ENCODE measurements at regions not wholly inside any gene's neighbourhood (a gene's known extent, or its start where the extent isn't known, plus 50 kb on each side); places are given as distances from the start of the nearest gene placed in this dataset.

DNA sequence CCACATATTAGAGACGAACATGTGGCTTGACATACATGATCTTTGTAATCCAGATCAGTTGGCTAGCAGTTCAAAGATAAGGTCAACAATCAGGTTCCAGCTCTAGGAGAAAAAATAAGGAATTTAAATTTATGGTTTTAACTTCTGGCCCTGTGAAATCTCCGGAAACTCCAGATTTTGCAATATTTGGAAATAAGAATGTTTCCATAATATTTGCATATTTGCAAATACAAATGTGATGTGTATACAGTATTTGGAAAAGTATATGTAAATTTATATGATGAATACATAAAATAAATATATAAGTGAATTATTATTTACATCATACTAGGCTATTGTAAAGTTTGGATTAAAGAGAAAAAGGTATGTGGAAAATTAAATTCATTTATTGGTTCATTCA, 97.1 kb downstream of the KCNJ2 start:
- ChIA-PET CTCF (interaction anchor here (1.5 kb wide), 1 partner anchor 12 kb away, joined by 3 read pairs; no protein-coding TSS in a partner anchor), POLR2A (no interaction called here)
- no peaks in the 10 kb centered on the region for H3K4me1 ChIP-seq
- H3K27ac ChIP-seq: no peak overlapping the region
- FAIRE-seq (peak; percentile 68), ATAC-seq (no peak), DNase-seq (ENCODE audit: low read depth in 1 of 2, low spot score in 1 of 2) (no peak)
- no peak for TF ChIP-seq BHLHE40 (IDR thresholded peaks at IDR 0.05; ENCODE audit: low read depth, low read length)
- TF ChIP-seq ZFP36 (IDR thresholded peaks at IDR 0.05; ENCODE audit: borderline replicate concordance, partially characterized antibody): no peak
- no peak for TF ChIP-seq NPAS2 (CRISPR knock-in tag; IDR thresholded peaks at IDR 0.05; ENCODE audit: borderline replicate concordance)
- no peak for TF ChIP-seq ZSCAN20 (CRISPR knock-in tag; IDR thresholded peaks at IDR 0.05)
- TF ChIP-seq, protein P1, sequence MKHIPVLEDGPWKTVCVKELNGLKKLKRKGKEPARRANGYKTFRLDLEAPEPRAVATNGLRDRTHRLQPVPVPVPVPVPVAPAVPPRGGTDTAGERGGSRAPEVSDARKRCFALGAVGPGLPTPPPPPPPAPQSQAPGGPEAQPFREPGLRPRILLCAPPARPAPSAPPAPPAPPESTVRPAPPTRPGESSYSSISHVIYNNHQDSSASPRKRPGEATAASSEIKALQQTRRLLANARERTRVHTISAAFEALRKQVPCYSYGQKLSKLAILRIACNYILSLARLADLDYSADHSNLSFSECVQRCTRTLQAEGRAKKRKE (CRISPR knock-in tag; IDR thresholded peaks at IDR 0.05; ENCODE audit: low read depth): no peak
- H3K9me3 ChIP-seq: no peaks in the 10 kb centered on the region
- WGBS (ENCODE audit: missing lambda C conversion rate): 53% methylated on average over 2 of the region's 2 CpGs
- H3K4me2 ChIP-seq: no peak overlapping the region
- H3K4me3 ChIP-seq: no peak overlapping the region

DNA sequence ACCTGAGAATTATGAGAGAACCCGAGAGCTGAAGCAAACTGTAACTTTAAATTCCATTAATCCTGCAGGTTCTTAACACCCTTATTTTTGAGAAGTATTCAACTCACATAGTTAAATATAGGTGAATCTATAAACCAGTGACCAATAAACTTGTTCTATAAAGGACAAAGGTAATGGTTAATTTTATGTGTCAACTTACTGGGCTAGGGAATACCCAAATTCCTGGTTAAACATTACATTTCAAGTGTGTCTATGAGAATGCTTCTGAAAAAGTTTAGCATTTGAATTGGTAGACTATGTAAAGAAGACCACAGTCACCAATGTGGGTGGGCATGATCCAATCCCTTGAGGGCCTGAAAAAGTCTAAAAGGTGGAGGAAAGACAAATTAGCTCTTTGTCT, 99.1 kb downstream of the KCNJ2 start:
- no peak overlapping the region for H3K27ac ChIP-seq
- ChIA-PET CTCF (interaction anchor here (0.6 to 1.5 kb wide), 4 partner anchors 10 to 72 kb away, joined by 3 to 5 read pairs (median 4); no protein-coding TSS in a partner anchor), POLR2A (no interaction called here)
- TF ChIP-seq KDM1A (IDR thresholded peaks at IDR 0.05; ENCODE audit: low read depth) (no peak), NR3C1 (IDR thresholded peaks at IDR 0.05) (no peak), FOXS1 (CRISPR knock-in tag; IDR thresholded peaks at IDR 0.05) (no peak), FOSL2 (IDR thresholded peaks at IDR 0.05) (no peak), FOSL2 (CRISPR knock-in tag; IDR thresholded peaks at IDR 0.05) (no peak), SREBF2 (IDR thresholded peaks at IDR 0.05) (no peak), TP53 (CRISPR knock-in tag; IDR thresholded peaks at IDR 0.05) (no peak), ZSCAN20 (CRISPR knock-in tag; IDR thresholded peaks at IDR 0.05) (no peak), MYC (IDR thresholded peaks at IDR 0.05; ENCODE audit: borderline replicate concordance, low read length) (no peak)
- TF ChIP-seq, protein P2, sequence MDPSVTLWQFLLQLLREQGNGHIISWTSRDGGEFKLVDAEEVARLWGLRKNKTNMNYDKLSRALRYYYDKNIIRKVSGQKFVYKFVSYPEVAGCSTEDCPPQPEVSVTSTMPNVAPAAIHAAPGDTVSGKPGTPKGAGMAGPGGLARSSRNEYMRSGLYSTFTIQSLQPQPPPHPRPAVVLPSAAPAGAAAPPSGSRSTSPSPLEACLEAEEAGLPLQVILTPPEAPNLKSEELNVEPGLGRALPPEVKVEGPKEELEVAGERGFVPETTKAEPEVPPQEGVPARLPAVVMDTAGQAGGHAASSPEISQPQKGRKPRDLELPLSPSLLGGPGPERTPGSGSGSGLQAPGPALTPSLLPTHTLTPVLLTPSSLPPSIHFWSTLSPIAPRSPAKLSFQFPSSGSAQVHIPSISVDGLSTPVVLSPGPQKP (IDR thresholded peaks at IDR 0.05; ENCODE audit: low read depth, low read length): no peak
- TF ChIP-seq, protein P3, sequence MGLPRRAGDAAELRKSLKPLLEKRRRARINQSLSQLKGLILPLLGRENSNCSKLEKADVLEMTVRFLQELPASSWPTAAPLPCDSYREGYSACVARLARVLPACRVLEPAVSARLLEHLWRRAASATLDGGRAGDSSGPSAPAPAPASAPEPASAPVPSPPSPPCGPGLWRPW (IDR thresholded peaks at IDR 0.05): no peak
- no peaks in the 10 kb centered on the region for H3K4me1 ChIP-seq
- 50% methylated on average over 1 of the region's 1 CpG for WGBS (ENCODE audit: missing lambda C conversion rate)
- no peak overlapping the region for H3K4me3 ChIP-seq
- ATAC-seq (no peak), DNase-seq (ENCODE audit: low read depth in 1 of 2, low spot score in 1 of 2) (no peak), FAIRE-seq (peak; percentile 67)
- no peaks in the 10 kb centered on the region for H3K9me3 ChIP-seq
- no peak overlapping the region for H3K4me2 ChIP-seq

DNA sequence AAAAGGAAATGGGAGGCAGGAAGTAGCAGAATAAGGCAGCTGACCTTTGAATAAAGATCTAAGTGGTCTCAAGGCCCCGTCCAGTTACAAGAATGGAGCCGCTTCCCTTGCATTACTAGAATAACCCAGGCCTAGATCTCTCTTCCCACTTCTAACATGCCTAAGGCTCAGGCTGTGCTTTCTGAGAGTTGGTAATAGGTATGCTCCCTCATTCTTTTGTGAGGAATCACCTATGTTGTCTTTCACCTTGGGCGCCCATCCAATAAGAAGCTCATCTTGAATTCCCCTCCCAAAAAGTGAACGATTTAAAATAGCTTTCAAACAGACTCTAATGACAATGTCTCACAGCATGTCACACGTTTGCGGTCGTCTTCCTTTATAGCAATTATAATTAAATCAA, 101.2 kb downstream of the KCNJ2 start:
- no peaks in the 10 kb centered on the region for H3K4me1 ChIP-seq
- FAIRE-seq: no peak
- POLR2A ChIA-PET: no interaction called here
- no peak for ATAC-seq
- no peaks in the 10 kb centered on the region for H3K9me3 ChIP-seq
- TF ChIP-seq, protein P3 (IDR thresholded peaks at IDR 0.05): no peak
- no peak for TF ChIP-seq ESRRA (IDR thresholded peaks at IDR 0.05; ENCODE audit: borderline replicate concordance, low read length)
- TF ChIP-seq, protein P2 (IDR thresholded peaks at IDR 0.05; ENCODE audit: low read depth, low read length): no peak
- no peak for TF ChIP-seq TP53 (CRISPR knock-in tag; IDR thresholded peaks at IDR 0.05)
- TF ChIP-seq NPAS2 (CRISPR knock-in tag; IDR thresholded peaks at IDR 0.05; ENCODE audit: borderline replicate concordance): no peak
- TF ChIP-seq, protein P4, sequence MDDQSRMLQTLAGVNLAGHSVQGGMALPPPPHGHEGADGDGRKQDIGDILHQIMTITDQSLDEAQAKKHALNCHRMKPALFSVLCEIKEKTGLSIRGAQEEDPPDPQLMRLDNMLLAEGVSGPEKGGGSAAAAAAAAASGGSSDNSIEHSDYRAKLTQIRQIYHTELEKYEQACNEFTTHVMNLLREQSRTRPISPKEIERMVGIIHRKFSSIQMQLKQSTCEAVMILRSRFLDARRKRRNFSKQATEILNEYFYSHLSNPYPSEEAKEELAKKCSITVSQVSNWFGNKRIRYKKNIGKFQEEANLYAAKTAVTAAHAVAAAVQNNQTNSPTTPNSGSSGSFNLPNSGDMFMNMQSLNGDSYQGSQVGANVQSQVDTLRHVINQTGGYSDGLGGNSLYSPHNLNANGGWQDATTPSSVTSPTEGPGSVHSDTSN (IDR thresholded peaks at IDR 0.05): no peak
- TF ChIP-seq, protein P5, sequence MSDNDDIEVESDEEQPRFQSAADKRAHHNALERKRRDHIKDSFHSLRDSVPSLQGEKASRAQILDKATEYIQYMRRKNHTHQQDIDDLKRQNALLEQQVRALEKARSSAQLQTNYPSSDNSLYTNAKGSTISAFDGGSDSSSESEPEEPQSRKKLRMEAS (IDR thresholded peaks at IDR 0.05): no peak
- TF ChIP-seq KDM1A (IDR thresholded peaks at IDR 0.05; ENCODE audit: low read depth): no peak
- no peak for TF ChIP-seq JUN (IDR thresholded peaks at IDR 0.05)
- TF ChIP-seq, protein P6, sequence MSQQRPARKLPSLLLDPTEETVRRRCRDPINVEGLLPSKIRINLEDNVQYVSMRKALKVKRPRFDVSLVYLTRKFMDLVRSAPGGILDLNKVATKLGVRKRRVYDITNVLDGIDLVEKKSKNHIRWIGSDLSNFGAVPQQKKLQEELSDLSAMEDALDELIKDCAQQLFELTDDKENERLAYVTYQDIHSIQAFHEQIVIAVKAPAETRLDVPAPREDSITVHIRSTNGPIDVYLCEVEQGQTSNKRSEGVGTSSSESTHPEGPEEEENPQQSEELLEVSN (IDR thresholded peaks at IDR 0.05; ENCODE audit: borderline replicate concordance, low read depth): no peak
- no peak overlapping the region for H3K4me2 ChIP-seq
- H3K4me3 ChIP-seq: no peak overlapping the region
- H3K27ac ChIP-seq: no peak overlapping the region
- 66% methylated on average over 7 of the region's 7 CpGs for WGBS (ENCODE audit: missing lambda C conversion rate)
- no peak for DNase-seq (ENCODE audit: low read depth in 1 of 2, low spot score in 1 of 2)
- CTCF ChIA-PET: interaction anchor here (0.5 to 1.5 kb wide), 3 partner anchors 38 to 281 kb away, joined by 3 read pairs; no protein-coding TSS in a partner anchor
